Thyroid gland (tissue), 4 donors: ENCODE measurements at regions not wholly inside any gene's neighbourhood (a gene's known extent, or its start where the extent isn't known, plus 50 kb on each side); places are given as distances from the start of the nearest gene placed in this dataset.

Experiments
- DNase-seq, 2 donors: peaks; one replicate each; pipeline ENCODE4 v3.0.0-alpha.2; 2019
- H3K27ac ChIP-seq, 3 donors: fragments of 200-600 bp; sonication (generic); 1 replicate in 2 of 3; 2 replicates in 1 of 3; pipeline ENCODE4 v1.5.1; 2016 to 2019; ENCODE audit warnings: mild to moderate bottlenecking in 1 of 3, moderate library complexity in 1 of 3
- H3K27me3 ChIP-seq: fragments of 200-600 bp; sonication (generic); one replicate; pipeline ENCODE4 v1.5.1; 2019
- H3K36me3 ChIP-seq, 2 donors: fragments of 200-600 bp; sonication (generic); one replicate each; pipeline ENCODE4 v1.5.1; 2016 to 2019
- H3K4me1 ChIP-seq, 2 donors: fragments of 200-600 bp; sonication (generic); one replicate each; pipeline ENCODE4 v1.5.1; 2017 to 2019
- H3K4me3 ChIP-seq, 3 donors: fragments of 200-600 bp; sonication (generic); replicated peaks in 1 of 3; 1 replicate in 2 of 3; 2 replicates in 1 of 3; pipeline ENCODE4 v1.5.1; 2016; ENCODE audit warnings: mild to moderate bottlenecking in 1 of 3
- H3K9me3 ChIP-seq: fragments of 200-600 bp; sonication (generic); one replicate; pipeline ENCODE4 v1.5.1; 2017
- CTCF ChIP-seq, 6 experiments: fragments of 200-600 bp in 3 of 6; fragments of 450-650 bp in 3 of 6; sonication (generic) in 3 of 6; IDR thresholded peaks; one replicate each; pipeline ENCODE4 v1.5.1; 2016 to 2019; ENCODE audit warnings: antibody characterized with exemption in 6 of 6, mild to moderate bottlenecking in 2 of 6, inconsistent platforms in 1 of 6, moderate library complexity in 1 of 6
- POLR2A ChIP-seq, 2 donors: fragments of 450-650 bp; IDR thresholded peaks; one replicate each; pipeline ENCODE4 v1.6.1; 2017; ENCODE audit warnings: antibody characterized with exemption in 2 of 2, mild to moderate bottlenecking in 2 of 2, moderate library complexity in 1 of 2
- WGBS, 2 donors: methylation state at CpG; one replicate each; pipeline ENCODE4 v1.1.5; 2017; 5-methylcytosine and 5-hydroxymethylcytosine counted together
- intact Hi-C: fragments of 100-400 bp; cut with DNase I; formaldehyde crosslinking; loops from one replicate; pipeline ENCODE4 v1.15.1; 2023

- no peaks in the 10 kb centered on the region for H3K36me3 ChIP-seq
- intact Hi-C loops = loop anchor here (10.0 kb wide), 1 partner anchor 80 kb away; no protein-coding TSS in a partner anchor
- WGBS, 2 donors = 76 to 82% methylated on average over 5 of the region's 5 CpGs
- H3K27ac ChIP-seq = no peak overlapping the region
- DNase-seq = no peak
- H3K4me3 ChIP-seq = no peak overlapping the region
- no peaks in the 10 kb centered on the region for H3K27me3 ChIP-seq
- TF ChIP-seq CTCF (IDR thresholded peaks at IDR 0.05) = no peak
- no peak for TF ChIP-seq POLR2A (IDR thresholded peaks at IDR 0.05)
- peaks cover 8 to 10% of the 10 kb centered on the region in 2 donors for H3K4me1 ChIP-seq
- no peaks in the 10 kb centered on the region for H3K9me3 ChIP-seq
Measured at GRCh38 chr5:60374409-60374808, 325.6 kb downstream of the DEPDC1B start.

- WGBS, 2 donors = 88% methylated on average over 7 of the region's 7 CpGs
- DNase-seq = no peak
- TF ChIP-seq CTCF (IDR thresholded peaks at IDR 0.05) (no peak), POLR2A (IDR thresholded peaks at IDR 0.05) (no peak)
Measured at GRCh38 chr5:60372786-60373185, 327.2 kb downstream of the DEPDC1B start.

GRCh38 chr5:60371065-60371464, 328.9 kb downstream of the DEPDC1B start:
- Histone ChIP-seq H3K27ac (no peak overlapping the region), H3K36me3 (no peaks in the 10 kb centered on the region), H3K9me3 (no peaks in the 10 kb centered on the region), H3K27me3 (no peaks in the 10 kb centered on the region), H3K4me1 (no peaks in the 10 kb centered on the region), H3K4me3 (no peak overlapping the region)
- WGBS, 2 donors = 93 to 96% methylated on average over 7 of the region's 7 CpGs
- DNase-seq = no peak
- TF ChIP-seq POLR2A (IDR thresholded peaks at IDR 0.05) = no peak
- no peak for TF ChIP-seq CTCF (IDR thresholded peaks at IDR 0.05)
- intact Hi-C loops = loop anchor here (10.0 kb wide), 1 partner anchor 76 kb away; no protein-coding TSS in a partner anchor

More at GRCh38 chr5:60372786-60373185, 327.2 kb downstream of the DEPDC1B start:
- H3K4me3 ChIP-seq = no peak overlapping the region
- no peaks in the 10 kb centered on the region for H3K27me3 ChIP-seq
- H3K36me3 ChIP-seq = no peaks in the 10 kb centered on the region
- intact Hi-C loops = loop anchor here (10.0 kb wide), 1 partner anchor 78 kb away; no protein-coding TSS in a partner anchor
- no peak overlapping the region for H3K27ac ChIP-seq
- H3K9me3 ChIP-seq = no peaks in the 10 kb centered on the region
- no peaks in the 10 kb centered on the region for H3K4me1 ChIP-seq

- TF ChIP-seq POLR2A (IDR thresholded peaks at IDR 0.05) (no peak), CTCF (IDR thresholded peaks at IDR 0.05) (no peak)
- WGBS, 2 donors = 88 to 90% methylated on average over 5 of the region's 5 CpGs
Measured at GRCh38 chr5:60370508-60370907, 329.5 kb downstream of the DEPDC1B start.

GRCh38 chr5:60369391-60369790, 330.6 kb downstream of the DEPDC1B start:
- H3K36me3 ChIP-seq = no peaks in the 10 kb centered on the region
- intact Hi-C loops = no loop called here
- 97 to 98% methylated on average over 4 of the region's 4 CpGs for WGBS, 2 donors
- H3K4me3 ChIP-seq = no peak overlapping the region
- DNase-seq = no peak
- H3K27me3 ChIP-seq = no peaks in the 10 kb centered on the region
- TF ChIP-seq CTCF (IDR thresholded peaks at IDR 0.05) (no peak), POLR2A (IDR thresholded peaks at IDR 0.05) (no peak)
- H3K27ac ChIP-seq = no peak overlapping the region
- H3K4me1 ChIP-seq = no peaks in the 10 kb centered on the region
- no peaks in the 10 kb centered on the region for H3K9me3 ChIP-seq

More at GRCh38 chr5:60370508-60370907, 329.5 kb downstream of the DEPDC1B start:
- H3K4me1 ChIP-seq = no peaks in the 10 kb centered on the region
- no peak overlapping the region for H3K4me3 ChIP-seq
- no peaks in the 10 kb centered on the region for H3K27me3 ChIP-seq
- intact Hi-C loops = loop anchor here (10.0 kb wide), 1 partner anchor 76 kb away; no protein-coding TSS in a partner anchor
- DNase-seq = no peak
- H3K27ac ChIP-seq = no peak overlapping the region
- no peaks in the 10 kb centered on the region for H3K9me3 ChIP-seq
- no peaks in the 10 kb centered on the region for H3K36me3 ChIP-seq
